Prostate gland (tissue), 2 donors: ENCODE measurements at regions not wholly inside any gene's neighbourhood (a gene's known extent, or its start where the extent isn't known, plus 50 kb on each side); places are given as distances from the start of the nearest gene placed in this dataset.

Experiments used
- DNase-seq: peaks from one replicate; pipeline ENCODE4 v3.0.0-alpha.2; 2019; ENCODE audit warnings: low spot score
- H3K27ac ChIP-seq, 2 donors: fragments of 200-600 bp; sonication (generic); 2 replicates each; pipeline ENCODE4 v1.5.1; 2017 to 2019
- H3K27me3 ChIP-seq: fragments of 200-600 bp; sonication (generic); replicated peaks from 2 replicates; pipeline ENCODE4 v1.5.1; 2019; ENCODE audit not compliant: insufficient read depth
- H3K36me3 ChIP-seq, 2 donors: fragments of 200-600 bp; sonication (generic); 1 replicate in 1 of 2; 2 replicates in 1 of 2; pipeline versions ENCODE4 v1.5.1 to v1.8.1; 2017 to 2019
- H3K4me1 ChIP-seq: fragments of 200-600 bp; sonication (generic); replicated peaks from 2 replicates; pipeline ENCODE4 v1.5.1; 2019
- H3K4me3 ChIP-seq, 2 donors: fragments of 200-600 bp; sonication (generic); 2 replicates each; pipeline ENCODE4 v1.5.1; 2017 to 2019
- H3K9me3 ChIP-seq: fragments of 200-600 bp; sonication (generic); 2 replicates; pipeline ENCODE4 v1.5.1; 2017
- CTCF ChIP-seq, 4 experiments: fragments of 200-600 bp in 2 of 4; fragments of 450-650 bp in 2 of 4; sonication (generic) in 2 of 4; IDR thresholded peaks; 1 replicate in 3 of 4; 2 replicates in 1 of 4; pipeline ENCODE4 v1.5.1; 2016 to 2019; ENCODE audit warnings: antibody characterized with exemption in 4 of 4, mild to moderate bottlenecking in 2 of 4, moderate library complexity in 2 of 4
- POLR2A ChIP-seq: fragments of 450-650 bp; IDR thresholded peaks from one replicate; pipeline ENCODE4 v1.6.1; 2016; ENCODE audit warnings: antibody characterized with exemption, mild to moderate bottlenecking
- POLR2AphosphoS5 ChIP-seq: sonication (generic); formaldehyde crosslinking; IDR thresholded peaks from one replicate; pipeline ENCODE4 v1.6.1; 2017; ENCODE audit warnings: antibody characterized with exemption
- WGBS: methylation state at CpG from one replicate; pipeline ENCODE4 v1.1.5; 2018; 5-methylcytosine and 5-hydroxymethylcytosine counted together
- intact Hi-C: fragments of 100-400 bp; cut with DNase I; formaldehyde crosslinking; loops from one replicate; pipeline ENCODE4 v1.14.2; 2022

- H3K27ac ChIP-seq = no peak overlapping the region
- H3K9me3 ChIP-seq = no peaks in the 10 kb centered on the region
- no peak for DNase-seq
- no peaks in the 10 kb centered on the region for H3K36me3 ChIP-seq
- 86% methylated on average over 1 of the region's 1 CpG for WGBS
- TF ChIP-seq POLR2A = no peak
- no peak for TF ChIP-seq POLR2AphosphoS5
- TF ChIP-seq CTCF (IDR thresholded peaks at IDR 0.05) = no peak
- no peak overlapping the region for H3K4me3 ChIP-seq
- intact Hi-C loops = no loop called here
- H3K4me1 ChIP-seq = no peaks in the 10 kb centered on the region
- no peaks in the 10 kb centered on the region for H3K27me3 ChIP-seq
Measured at GRCh38 chr2:193024791-193025190, 830.1 kb upstream of the TMEFF2 start.

- 100% methylated on average over 1 of the region's 1 CpG for WGBS
- no peak for TF ChIP-seq CTCF (IDR thresholded peaks at IDR 0.05)
- no peak for TF ChIP-seq POLR2A
- no peak for TF ChIP-seq POLR2AphosphoS5
- H3K4me3 ChIP-seq = no peak overlapping the region
- no peaks in the 10 kb centered on the region for H3K9me3 ChIP-seq
- no peaks in the 10 kb centered on the region for H3K27me3 ChIP-seq
- H3K27ac ChIP-seq = no peak overlapping the region
- no peak for DNase-seq
- no peaks in the 10 kb centered on the region for H3K4me1 ChIP-seq
- intact Hi-C loops = no loop called here
- no peaks in the 10 kb centered on the region for H3K36me3 ChIP-seq
Measured at GRCh38 chr2:193011870-193012269, 817.1 kb upstream of the TMEFF2 start.

GRCh38 chr2:192993059-192993458 is 798.3 kb upstream of the TMEFF2 start:
- no peak for DNase-seq
- Histone ChIP-seq H3K27ac (no peak overlapping the region), H3K9me3 (no peaks in the 10 kb centered on the region), H3K27me3 (no peaks in the 10 kb centered on the region), H3K36me3 (no peaks in the 10 kb centered on the region), H3K4me3 (no peak overlapping the region), H3K4me1 (no peaks in the 10 kb centered on the region)
- no peak for TF ChIP-seq POLR2AphosphoS5
- TF ChIP-seq POLR2A = no peak
- no peak for TF ChIP-seq CTCF (IDR thresholded peaks at IDR 0.05)
- WGBS = 80% methylated on average over 4 of the region's 4 CpGs
- intact Hi-C loops = no loop called here

- Histone ChIP-seq H3K27me3 (no peaks in the 10 kb centered on the region), H3K9me3 (no peaks in the 10 kb centered on the region), H3K27ac (no peak overlapping the region), H3K4me3 (no peak overlapping the region), H3K36me3 (no peaks in the 10 kb centered on the region), H3K4me1 (no peaks in the 10 kb centered on the region)
- TF ChIP-seq CTCF (IDR thresholded peaks at IDR 0.05) (no peak), POLR2AphosphoS5 (no peak), POLR2A (no peak)
- intact Hi-C loops = no loop called here
- DNase-seq = no peak
Measured at GRCh38 chr2:192983173-192983572, 788.4 kb upstream of the TMEFF2 start.

- no peak overlapping the region for H3K4me3 ChIP-seq
- H3K4me1 ChIP-seq = no peaks in the 10 kb centered on the region
- H3K27ac ChIP-seq = no peak overlapping the region
- 61% methylated on average over 3 of the region's 3 CpGs for WGBS
- DNase-seq = no peak
- intact Hi-C loops = no loop called here
- H3K27me3 ChIP-seq = no peaks in the 10 kb centered on the region
- no peaks in the 10 kb centered on the region for H3K9me3 ChIP-seq
- no peaks in the 10 kb centered on the region for H3K36me3 ChIP-seq
- no peak for TF ChIP-seq POLR2AphosphoS5
- TF ChIP-seq POLR2A = no peak
- TF ChIP-seq CTCF (IDR thresholded peaks at IDR 0.05) = no peak
Measured at GRCh38 chr2:192978395-192978794, 783.7 kb upstream of the TMEFF2 start.
